GM21529 (cell line): ENCODE measurements at regions not wholly inside any gene's neighbourhood (a gene's known extent, or its start where the extent isn't known, plus 50 kb on each side); places are given as distances from the start of the nearest gene placed in this dataset.

Experiments used
- ATAC-seq: cut with Tn5 transposase; IDR thresholded peaks from one replicate; pipeline ENCODE4 v1.9.1; 2021; ENCODE audit not compliant: unreplicated experiment

DNA sequence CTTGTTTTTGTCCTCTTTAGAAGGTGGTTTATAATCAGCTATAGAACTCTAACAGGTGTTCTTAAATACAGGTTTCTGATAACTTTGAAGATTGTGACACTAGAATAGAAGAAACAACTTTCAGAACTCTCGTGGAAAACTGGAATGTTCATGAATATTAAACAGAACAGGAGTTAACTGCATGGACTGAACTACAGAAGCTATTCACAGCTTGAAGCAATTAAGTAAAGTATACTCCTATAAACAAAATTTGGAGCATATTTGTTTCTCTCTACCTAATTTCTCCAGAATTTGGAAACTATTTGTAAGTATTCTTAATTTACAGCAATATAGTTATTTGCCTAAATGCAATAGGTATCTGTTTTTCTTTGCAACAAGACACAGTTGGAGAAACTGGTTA, 824.8 kb downstream of the ADGRL2 start:
- ATAC-seq, result no peak

GRCh38 chr1:82621076-82621475, 820.3 kb downstream of the ADGRL2 start:
- ATAC-seq, result no peak

DNA sequence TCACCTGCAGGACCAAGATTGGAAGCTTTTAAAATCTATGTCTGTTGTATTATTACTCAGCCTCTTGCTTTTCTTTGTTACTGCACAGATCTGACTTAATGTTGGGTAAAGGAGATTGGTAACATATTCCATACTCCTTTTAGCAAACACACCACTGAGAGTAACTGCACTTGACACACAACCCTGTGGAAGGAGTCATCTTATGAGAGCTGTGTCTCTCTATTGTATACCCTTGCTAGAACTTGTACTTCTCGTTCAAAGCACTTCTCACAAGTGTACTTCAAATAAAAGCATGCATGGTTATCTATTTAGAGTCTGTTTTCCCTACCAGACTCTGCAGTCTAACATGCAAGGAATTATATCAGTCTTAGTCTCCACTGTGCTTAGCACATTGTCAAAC, 813.4 kb downstream of the ADGRL2 start:
- no peak for ATAC-seq

DNA sequence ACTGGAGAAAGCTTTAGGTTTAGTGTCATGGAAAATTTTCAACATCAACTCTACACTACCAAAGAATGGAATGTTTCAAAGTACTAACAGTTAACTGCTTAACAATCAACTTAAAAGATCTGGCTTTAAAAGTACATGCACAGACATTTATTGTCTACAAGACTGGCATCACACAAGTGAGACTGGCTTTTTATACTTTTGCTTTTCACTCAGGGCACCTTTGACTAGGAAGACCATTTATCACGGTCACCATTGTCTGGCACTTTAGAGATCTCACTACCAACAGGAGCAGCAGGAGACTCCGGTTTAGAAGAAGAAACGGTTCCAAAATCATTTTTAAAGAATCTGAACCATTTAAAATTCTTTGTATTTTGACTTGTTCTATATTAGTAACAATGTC, 812.3 kb downstream of the ADGRL2 start:
- no peak for ATAC-seq

DNA sequence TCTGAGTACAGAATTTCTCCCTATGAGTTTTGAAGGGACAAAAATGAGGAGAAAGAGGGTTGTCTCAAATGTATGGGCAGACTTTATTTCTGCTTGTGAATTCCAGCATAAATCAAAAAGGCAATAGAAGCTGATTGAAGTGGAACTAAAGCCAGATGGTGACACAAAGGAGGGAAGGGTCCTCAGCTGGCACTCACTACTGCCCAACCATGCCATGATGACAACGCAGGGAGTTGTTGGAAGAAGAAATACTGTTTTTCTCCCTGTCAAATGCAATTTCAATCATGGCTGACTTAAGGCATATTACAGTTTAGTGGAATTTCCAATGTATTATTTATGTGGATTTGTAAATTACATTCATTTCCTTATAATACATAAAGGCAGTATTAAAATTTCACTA, 805.8 kb downstream of the ADGRL2 start:
- no peak for ATAC-seq

GRCh38 chr1:82604524-82604923, 803.8 kb downstream of the ADGRL2 start:
- ATAC-seq, result no peak

GRCh38 chr1:82600314-82600713, 799.6 kb downstream of the ADGRL2 start:
- ATAC-seq, result no peak

DNA sequence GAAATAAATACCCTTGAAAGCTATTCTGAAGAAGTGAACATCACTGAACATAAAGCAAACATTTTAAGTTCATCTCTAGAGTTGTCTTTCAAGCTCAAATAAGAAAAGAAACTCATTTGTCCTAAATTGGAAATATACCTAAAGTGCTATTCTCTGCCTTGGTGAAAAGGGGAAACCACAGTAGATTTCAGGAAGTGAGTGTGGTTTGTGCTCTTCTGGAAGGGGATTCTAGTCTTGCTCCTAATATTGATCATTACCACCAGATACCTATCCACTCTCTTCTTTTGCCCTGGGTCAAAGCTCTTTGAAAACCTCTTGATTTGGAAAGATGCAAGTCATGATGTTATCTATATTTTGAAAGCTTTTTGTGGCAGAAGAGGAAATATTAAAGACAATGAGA, 798.1 kb downstream of the ADGRL2 start:
- no peak for ATAC-seq

DNA sequence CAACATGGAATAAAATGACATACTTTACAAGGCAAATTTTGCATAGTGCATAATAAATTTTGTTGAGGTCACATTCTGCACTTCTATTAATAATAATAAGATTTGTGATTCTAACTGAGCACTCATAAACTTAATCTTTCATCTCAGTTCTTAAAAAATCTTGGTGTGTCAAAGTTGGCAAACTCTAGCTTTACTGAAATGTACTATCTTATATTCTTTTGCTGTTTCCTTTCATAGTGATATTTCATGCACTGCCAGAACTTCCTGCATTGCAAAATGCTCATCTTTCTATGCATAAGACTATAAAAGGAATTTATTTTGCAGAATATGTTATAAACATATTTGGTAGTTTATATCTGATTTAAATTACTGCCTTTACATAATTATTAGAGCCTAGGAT, 797.6 kb downstream of the ADGRL2 start:
- no peak for ATAC-seq

GRCh38 chr1:82597649-82598048, 796.9 kb downstream of the ADGRL2 start:
- no peak for ATAC-seq

GRCh38 chr1:82597141-82597540, 796.4 kb downstream of the ADGRL2 start:
- ATAC-seq, result no peak

GRCh38 chr1:82593561-82593960, 792.8 kb downstream of the ADGRL2 start:
- ATAC-seq, result no peak

DNA sequence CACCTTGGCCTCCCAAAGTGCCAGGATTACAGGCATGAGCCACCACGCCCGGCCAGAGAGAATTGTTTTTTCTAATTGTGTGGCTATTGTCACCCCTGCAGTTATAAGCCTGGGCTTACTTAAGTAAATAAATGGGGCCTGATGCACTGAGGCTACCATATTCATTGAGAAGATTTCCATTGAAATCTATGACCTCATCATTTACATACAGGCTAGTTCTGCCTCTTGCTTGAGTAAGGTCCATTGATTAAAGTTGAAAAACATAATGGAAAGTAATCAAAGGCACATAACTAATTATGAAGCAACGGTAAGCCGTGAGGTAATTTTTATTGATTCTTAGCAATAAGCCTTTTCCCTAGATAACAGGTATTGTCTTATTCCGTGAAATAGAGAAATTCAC, 788.9 kb downstream of the ADGRL2 start:
- no peak for ATAC-seq

DNA sequence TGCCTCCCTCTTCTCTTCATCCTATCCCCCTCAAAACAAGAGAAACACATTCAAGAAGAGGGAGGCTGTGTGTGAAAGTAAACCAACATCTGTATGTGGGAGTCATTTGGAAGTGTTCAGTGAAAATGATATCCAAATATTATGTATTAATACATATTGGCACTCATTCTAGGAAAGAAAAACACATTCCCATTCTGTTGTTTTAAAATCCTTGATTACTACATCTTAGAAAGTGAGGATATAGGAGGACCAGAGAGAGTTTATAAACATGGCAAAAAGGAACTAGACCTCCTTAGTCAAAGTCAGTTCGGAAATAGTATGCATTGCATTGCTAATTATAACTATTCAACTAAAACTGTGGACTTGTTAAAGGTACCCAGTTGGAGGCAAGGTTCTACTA, 786.6 kb downstream of the ADGRL2 start:
- ATAC-seq, result no peak

- ATAC-seq, result no peak
Measured at GRCh38 chr1:82586473-82586872, 785.7 kb downstream of the ADGRL2 start.

DNA sequence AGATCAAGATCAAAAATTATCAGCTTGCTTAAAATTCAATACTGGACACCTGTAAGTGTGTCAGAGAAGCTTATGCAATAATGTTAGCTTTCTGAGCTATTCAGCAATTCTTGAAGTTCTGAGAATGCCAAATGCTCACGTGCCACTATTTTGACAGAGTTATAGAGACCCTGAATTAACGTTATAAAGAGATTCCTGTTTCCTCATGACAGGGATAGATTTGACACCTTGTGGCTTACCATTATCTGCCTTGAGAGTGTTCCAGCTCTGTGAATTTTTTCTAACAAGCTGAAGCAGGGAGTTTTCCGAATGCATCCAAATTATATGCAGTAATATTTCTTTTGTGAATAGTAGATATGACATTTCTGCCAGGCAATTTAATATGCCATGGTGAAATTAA, 781.6 kb downstream of the ADGRL2 start:
- ATAC-seq, result no peak

DNA sequence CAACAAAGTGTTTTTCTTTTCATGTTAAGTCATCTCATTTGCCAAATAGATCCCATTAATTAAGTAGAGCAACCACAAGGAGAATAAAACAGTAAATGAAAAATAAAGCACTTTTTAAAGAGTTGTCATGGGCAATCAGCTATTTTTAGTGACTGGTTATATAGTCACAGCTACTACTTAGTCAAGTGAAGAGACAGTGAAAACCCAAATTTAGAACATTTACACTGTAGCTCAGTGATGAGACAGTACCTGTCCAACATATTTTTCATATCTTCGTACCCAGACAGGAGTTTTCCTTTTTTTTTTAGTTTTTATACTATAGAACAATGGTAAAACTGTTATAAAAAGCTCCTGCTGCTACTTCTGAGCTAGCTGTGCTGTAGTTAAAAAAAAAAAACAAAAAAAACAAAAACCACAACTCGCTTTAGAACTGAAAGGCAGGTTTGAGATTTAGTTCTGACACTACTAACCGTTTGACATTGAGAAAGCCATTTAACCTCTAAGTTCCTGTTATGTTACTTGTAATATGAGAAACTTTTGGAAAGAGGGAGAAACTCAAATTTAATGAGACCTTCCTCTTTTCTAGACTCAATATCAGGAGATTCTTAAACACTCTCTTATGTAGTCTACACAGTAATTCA, 777.5 kb downstream of the ADGRL2 start:
- no peak for ATAC-seq

DNA sequence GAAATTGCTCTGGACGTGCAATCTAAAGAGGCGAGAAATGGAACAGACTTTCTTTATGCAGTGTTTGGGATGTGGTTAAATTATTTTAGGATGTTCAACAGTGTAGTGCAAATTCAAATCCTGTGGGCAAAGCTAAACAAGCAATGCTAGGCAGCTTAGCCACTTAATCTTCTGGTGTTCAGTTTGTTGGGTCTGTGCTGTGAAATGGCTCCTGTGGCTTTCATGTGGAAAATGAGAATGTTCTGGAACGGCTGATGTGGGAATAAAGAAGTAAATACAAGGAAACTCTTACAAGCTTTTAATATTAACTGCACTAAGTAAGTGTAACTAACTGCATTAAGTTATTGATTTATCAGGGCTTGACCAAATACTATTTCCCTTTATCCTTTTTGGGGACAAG, 766.6 kb downstream of the ADGRL2 start:
- no peak for ATAC-seq

DNA sequence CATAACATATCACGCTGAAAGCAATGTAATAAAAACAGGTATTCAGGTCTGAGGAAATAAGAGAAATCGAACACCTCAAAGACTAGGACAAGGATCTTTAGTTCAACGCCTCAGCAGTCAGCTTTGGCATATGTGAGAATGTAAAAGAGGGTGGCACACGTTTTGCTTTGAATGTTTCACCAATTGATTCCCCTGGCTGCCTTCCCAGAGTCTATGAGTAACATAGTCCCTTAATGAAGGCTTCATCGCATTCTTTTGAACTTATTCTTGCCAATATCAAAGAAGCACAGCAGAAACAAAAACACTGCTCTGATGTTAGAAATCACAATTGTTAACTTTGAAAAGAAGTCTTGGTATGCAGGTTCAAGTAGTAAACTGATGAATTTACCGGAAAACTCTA, 764.8 kb downstream of the ADGRL2 start:
- ATAC-seq, result no peak

DNA sequence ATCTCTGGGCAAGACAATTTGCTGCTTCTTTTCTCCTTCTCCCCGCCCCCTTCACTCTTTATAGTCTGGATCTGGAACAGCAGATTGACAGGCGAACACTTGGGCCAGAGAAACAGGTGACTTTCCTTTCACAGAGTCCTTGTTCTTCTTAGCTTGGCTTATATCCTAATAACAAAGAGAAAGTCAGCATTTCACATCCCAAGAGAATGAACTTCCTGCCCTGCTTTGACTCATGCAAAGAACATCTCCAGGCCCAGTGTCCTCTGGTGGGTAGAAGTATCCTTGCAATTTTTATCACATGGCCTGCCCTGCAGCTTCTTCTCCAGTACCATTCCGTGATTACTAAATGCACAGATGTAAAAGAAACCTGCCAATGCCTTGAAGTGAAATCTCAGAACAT, 764.4 kb downstream of the ADGRL2 start:
- ATAC-seq, result no peak

- ATAC-seq, result no peak
Measured at GRCh38 chr1:82564333-82564732, 763.6 kb downstream of the ADGRL2 start.

GRCh38 chr1:82562448-82562847, 761.7 kb downstream of the ADGRL2 start:
- no peak for ATAC-seq

DNA sequence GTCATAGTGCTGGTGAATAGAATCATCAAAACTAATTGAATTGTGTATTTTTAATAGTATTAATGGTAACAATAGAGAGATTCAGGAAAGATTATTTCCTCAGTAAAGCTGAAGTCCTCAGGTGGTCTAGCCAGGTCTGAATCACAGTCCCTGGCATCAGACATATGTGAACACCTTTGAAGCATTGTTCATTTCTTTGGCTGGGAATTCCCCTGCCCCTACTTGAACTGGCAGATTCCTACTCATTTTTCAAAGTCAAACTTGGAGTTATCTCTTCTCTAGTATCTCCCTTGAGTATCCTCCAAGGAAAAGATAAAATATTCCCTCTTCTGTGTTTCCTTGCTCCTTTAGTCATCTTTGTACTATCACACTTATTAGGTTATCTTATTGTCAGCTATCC, 759.8 kb downstream of the ADGRL2 start:
- no peak for ATAC-seq

DNA sequence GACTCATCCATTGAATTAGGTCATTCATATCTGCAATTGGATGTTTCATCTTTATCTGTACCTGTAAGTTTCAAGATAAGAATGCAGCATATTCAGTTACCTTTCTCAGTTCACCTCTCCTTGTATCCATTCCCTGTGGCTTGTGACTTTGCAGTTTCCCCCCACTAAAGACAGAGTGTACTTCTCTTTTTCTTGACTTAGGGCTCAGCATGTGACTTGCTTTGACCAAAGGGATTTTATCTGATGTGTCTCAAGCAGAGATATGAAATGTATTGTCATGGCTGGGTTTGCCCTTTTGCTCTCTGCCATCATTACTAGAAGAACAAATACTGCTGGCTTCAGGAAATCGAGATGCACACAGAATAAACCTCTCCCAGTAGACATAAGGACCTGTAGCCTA, 754.8 kb downstream of the ADGRL2 start:
- ATAC-seq, result no peak
